Embryonic facial prominence (tissue), 1 donor: ENCODE measurements at regions not wholly inside any gene's neighbourhood (a gene's known extent, or its start where the extent isn't known, plus 50 kb on each side); places are given as distances from the start of the nearest gene placed in this dataset.
"Not testable (repeated sequence)": the region's sequence is repeated elsewhere in the genome, so short reads cannot be mapped to it uniquely, and the experiment has no call there.

ENCODE experiments used
- DNase-seq: peaks from one replicate; pipeline ENCODE4 v3.0.0-alpha.2; 2016; ENCODE audit errors: extremely low spot score

DNA sequence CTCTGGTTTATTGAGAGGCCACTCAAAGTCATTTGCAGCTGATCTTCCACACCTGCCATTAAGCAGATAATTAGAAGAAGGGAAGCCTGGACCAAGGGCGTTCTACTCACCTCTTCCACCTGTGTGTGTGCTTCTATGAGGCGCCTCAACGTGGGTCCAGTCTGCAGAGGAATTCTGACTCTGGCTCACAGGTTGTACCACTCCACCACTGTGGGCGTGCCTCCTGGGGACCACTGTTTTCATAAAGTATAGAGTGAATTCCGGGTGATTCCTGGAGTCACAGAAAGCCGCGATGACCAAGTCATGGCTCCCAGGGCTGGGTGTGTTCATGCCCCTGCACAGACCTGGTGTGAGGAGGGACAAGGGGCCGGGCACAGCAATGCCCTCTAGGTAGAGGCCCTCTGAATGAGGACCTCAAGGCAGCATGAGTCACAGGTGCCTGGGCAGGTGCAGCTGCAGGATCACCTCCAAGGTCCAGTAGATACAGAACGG is 408.3 kb upstream of the MGMT start:
- no peak for DNase-seq

DNA sequence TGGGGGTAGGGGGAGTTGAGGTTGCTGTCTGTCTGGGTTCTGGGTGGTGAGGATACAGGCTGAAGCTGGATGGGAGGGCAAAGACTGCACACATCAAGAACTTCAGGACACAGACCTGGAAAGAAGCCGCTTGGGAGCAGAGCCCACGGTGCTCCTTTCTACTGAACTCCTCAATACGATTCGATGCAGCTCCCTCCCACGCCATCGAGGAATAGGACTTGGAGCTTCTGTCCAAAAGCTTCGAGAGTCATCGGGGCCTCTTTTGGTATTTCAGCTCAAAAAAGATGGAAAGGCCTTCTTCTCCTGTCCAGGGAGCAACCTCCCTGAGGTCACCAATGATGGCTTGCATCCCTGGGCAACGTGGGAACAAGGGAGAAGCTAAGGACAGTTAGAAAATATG is 407.1 kb upstream of the MGMT start:
- DNase-seq: no peak

DNA sequence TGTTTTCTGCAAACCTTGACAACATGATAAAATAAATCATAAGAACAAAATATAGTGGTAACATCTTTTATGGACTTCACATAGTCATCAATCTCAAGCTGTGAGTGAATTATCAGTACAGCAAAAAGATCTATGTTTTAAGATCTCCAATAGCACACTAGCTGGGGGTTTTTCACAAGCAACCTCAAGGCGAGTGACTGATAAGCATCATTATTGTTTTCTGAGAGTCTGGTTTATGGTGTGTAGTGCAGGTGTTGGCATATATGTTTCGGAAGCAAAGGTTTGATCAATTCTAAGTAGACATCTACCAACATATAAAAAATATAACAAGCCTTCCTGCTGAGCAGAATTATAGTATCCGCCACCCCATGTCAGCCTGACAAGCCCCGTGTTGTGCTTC is 403.8 kb upstream of the MGMT start:
- DNase-seq: no peak

DNA sequence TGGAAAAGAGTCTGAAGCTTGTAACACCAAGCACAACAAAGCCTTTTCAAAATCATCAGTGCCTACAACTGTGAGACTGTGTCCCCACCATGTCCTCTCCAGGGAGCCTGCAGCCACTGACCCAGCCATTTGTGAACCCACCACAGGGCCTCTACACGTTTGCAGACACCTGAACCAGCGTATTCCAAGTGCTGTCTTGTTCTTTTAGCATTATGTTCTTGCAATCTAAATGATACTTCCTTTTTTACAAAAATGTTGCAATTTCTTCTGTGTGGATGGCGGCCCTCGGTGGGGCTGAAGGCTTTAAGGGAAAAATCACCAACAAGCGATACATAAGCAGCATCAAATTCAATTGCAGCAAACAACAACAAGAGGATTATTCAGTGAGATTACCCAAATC is 403.2 kb upstream of the MGMT start:
- DNase-seq: no peak

DNA sequence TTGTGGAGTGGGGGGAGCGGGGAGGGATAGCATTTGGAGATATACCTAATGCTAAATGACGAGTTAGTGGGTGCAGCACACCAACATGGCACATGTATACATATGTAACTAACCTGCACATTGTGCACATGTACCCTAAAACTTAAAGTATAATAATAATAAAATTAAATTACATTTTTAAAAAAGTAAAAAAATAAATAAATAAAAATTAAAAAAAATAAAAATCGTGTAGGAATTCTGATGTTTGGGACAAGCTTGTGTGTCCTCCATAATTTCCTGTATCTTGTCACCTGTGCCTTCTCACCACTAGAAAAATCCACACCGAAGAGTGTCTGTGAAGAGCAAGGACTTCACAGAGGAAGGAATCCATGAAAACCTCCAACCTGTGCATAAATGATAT is 400.5 kb upstream of the MGMT start:
- not testable (repeated sequence) for DNase-seq

DNA sequence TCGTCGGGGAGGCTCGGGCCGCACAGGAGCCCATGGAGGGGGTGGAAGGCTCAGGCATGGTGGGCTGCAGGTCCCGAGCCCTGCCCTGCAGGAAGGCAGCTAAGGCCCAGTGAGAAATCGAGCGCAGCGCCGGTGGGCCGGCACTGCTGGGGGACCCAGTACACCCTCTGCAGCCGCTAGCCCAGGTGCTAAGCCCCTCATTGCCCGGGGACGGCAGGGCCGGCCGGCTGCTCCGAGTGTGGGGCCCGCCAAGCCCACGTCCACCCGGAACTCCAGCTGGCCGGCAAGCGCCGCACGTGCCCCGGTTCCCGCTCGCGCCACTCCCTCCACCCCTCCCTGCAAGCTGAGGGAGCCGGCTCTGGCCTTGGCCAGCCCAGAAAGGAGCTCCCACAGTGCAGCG is 395.6 kb upstream of the MGMT start:
- not testable (repeated sequence) for DNase-seq

DNA sequence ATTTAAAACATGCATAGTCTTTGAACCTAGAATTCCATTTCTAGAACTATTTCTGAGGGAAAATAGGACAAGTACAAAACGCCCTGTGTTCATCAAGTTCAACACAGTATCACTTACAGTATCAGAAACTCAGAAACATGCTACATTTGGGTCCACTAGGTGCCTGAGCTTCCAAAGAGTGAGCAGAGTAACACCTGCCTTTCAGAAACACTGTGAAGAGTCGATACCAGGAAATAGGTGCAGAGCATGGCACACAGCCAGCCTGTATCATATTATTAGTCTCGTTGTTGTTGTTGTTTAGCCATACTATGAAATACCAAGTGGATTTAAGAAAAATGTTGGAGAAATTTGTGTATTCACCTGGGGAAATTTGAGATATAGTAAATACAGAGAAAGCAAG is 392.1 kb upstream of the MGMT start:
- no peak for DNase-seq

DNA sequence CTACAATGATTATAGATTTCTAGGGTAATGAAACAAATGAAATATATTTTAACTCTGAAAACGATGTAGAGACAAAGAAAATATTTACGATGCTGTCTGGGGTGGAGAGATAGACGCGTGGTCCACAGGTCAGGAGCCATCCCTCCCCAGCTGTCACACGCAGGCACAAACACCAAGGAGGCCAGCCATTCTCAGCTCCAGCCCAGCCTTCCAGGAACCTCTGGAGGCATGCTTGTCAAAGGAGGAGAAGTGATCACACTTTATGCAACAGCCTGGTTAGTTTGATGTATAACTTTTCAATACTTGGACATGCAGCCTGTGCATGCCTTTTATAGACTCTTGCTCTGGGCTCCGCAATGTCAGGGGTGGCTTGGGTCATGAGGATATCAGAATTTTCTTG is 391.5 kb upstream of the MGMT start:
- DNase-seq: no peak

DNA sequence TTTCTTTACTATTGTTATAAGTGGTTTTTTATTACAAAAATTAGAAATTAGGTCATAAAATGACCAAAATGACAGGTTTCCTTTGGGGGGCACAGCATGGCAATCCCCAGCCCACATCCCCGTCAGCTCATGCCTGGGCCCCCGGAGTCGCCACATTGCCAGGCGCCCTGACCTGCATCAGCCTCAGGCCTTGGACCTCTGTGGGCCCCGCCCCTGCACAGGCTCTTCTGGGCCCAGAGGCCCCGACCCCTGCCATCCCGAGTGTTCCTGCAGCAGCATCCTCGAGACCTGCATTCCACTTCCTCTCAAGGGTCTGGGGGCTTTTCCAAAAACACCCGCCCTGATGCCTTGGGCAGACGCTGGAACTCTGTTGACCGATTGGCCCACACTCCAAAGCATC is 391.1 kb upstream of the MGMT start:
- no peak for DNase-seq

DNA sequence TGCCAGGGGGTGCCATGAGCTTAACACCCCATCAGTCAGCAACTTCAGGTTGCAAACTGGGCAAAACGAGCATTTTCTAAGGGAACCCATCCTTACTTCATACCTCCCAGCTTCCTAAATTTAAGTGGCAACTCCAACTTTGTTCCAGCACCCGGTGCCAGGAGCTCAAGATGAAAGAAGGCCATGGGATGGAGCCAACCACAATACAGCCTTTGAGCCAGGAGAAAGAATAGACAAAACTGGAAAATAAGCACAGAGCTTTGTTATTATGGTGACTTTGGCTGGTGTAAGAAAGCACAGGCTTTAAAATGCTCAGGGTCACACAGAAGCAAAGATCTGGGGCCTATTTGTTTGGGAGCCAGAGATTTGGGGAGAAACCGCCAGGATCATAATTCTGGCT is 388.7 kb upstream of the MGMT start:
- DNase-seq: no peak

DNA sequence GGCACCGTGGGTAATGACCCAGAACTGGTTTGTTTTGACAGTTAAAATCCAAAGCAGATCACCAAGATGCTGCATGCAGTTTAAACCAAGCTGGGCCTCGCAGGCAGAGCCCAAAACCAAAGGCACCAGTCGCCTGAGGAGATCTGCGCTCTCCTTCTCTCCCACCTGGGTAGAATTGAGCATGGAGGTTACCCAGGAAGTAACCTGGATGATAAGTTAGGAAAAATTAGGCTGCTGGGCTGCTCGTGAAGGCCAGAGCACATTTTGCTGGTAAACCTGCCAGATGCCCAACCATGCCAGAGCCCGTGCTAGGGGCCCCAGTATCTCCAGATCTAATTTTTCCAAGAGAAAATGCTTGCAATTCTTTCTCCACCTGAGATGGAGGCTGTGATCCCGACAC is 388.3 kb upstream of the MGMT start:
- DNase-seq: no peak

DNA sequence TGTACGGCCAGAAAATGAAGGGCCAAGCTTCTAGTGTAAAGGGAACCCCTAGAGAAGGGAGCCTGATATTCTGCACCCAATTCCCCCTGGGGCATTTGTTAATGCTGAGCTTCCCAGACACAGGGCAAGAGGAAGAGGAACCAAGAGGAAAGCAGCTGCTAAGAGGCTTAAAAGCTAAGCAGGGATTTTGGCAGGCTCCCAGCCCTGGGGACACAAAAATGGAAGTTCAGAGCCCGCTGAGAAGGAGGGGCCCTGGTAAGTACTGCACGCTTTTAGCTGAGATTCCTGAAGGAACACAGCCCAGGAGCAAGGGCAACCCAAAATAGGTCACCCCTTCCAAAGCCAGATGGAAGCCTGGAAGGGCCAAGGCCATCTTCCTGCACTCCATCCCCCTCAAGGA is 387.3 kb upstream of the MGMT start:
- DNase-seq: no peak

DNA sequence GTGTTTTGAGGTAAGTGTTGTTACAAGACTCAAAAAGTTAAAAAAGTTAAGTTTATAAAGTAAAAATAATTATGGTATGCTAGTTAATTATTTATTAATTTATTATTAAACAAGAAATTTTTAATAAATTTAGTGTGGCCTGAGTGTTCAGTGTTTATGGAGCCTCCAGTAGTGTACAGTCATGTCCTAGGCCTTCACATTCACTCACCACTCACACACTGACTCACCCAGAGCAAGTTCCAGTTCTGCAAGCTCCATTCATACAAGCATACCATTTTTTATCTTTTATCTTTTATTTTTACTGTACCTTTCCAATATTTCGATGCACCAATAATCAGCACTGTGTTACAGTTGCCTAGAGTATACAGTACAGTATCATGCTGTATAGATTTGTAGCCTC is 381.2 kb upstream of the MGMT start:
- DNase-seq: no peak

DNA sequence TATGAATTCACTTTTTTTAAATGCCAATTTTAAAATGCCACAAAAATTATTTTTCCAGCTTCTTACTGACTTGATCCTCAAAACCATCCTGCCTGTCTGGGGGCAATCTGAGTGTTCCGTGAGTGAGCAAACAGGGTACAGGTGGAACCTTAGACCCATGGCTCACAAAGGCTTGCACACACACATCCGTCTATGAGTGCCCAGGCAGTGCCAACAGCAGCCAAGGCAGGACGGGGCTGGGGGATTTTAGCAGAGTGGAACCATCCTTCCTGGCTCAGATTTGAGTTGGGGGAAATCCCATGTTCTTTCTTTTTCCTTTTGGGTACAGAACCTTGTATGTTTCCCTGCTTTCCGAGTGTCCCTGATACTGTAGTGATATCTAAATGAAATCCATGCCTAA is 377.7 kb upstream of the MGMT start:
- no peak for DNase-seq

DNA sequence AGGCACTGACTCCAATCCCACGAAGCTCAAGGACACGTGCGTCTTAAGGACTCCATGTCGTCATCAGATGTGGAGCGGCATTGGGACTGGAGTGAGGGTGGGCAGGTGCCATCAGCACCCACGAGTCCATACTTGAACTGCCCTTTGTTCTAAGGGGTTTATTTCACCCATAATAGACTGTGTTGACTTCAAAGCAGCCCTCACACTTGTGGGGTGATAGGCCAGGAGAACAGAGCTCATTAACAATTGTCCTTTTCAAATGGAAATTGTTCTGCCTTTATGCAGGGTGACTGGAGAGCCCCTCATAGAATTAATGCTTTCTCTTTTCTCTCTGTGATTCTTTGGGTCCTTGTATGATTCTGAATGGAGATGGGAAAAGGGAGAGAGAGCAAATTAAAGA is 376.9 kb upstream of the MGMT start:
- no peak for DNase-seq

DNA sequence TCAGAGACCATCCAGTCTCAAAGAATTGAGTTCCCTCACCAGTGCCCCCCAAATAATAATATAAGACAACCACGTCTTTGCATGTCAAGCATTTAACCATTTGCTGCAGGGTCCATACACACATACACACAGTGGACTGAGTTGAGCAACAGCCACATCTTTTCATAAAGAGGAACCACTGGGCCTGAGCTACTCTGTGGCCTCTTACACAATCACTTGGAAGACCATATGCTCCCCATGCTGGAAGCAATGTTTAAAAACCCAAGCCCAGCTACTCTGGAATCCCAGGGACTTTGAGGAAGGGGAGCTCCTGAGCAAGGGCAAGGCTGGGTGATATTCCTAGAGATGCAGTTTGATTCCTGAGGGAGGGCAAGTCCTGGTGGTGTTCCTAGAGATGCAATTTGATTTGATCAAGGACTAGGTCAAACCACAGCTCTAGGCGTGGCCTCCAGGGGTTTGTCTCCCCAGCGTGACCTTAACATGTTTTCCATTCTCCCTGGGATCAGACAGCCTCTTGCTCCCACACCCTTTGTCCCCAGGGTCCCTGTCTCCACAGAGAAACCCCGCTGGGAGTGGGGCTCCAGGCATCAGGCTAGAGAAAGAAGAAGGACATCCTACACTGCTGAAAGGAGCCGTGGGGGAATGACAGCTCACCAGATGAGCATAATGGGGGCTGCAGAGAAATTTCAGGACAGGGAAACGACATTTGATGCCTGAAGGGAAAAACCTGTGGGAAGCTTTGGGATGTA is 376.2 kb upstream of the MGMT start:
- DNase-seq: no peak

DNA sequence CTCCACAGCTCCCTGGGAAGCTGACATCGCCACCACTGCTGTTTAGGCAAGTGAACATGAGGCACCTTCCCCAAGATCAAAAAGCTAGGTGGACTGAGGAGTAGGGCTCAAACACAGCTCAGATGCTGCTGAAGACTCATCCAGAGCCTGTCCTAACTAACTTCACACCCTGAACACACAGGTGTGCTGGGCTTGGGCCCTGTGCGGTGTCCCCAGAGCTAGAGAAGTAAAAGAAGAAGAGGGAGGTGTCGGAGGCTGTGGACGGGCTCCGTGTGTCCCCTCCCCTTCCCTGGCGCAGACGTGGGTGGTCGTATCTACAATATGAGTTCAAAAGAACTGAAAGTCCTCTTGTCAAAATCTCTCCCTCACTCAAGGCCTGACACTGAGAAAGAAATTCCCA is 373.4 kb upstream of the MGMT start:
- no peak for DNase-seq

DNA sequence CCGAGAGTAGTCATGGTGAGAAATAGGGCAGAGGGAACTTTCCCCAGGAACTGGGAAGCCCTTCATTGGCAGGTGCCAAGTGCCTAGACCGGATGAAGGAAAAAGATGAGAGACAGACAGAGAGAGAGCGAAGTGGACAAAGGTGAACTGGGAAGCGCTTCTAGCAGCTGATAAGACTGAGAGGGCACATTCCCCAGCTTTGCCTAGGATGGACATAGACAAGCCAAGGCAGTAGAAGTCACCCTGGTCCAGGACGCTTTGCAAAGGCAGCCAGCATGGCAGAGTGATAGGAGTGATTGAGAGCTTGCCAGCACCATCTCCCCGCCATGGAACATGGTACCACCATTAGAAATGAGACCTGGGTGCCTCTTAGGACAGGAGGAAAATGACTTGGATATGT is 372.8 kb upstream of the MGMT start:
- DNase-seq: no peak

DNA sequence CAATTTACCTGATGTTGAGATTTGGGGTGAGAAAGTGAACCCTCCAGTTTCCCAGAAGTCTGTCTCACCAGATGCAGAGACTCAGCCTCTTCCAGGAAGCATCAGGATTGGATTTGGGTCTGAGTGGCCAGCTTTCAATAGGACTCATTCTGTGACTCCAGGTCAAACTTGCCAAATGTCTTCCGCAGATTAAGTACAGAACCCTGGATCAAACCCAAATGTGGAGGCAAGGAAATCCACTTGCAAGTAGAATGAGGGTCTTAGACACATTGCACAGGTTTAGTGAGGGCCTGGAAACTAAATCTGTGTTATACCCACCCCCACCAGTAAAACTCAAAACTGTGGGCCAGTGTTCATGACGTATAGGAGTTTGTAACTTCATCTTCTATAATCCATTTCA is 372.2 kb upstream of the MGMT start:
- no peak for DNase-seq

DNA sequence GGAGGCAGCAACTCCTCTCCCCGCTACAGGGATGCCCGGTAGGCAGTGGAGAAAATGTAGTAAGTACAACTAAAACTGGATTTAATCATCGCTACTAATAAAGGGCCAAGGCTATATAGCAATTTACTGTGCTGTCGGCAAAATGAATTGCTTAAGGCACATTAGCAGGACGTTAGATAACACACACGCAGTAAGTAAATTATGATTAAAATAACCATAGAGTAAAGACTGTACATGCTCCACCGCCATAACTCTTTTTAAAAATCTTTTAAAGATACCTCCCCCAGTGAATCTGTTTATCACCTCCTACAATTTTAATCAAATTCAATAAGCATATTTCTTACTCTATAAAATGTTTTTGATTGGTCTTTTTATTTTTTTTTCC is 371.4 kb upstream of the MGMT start:
- DNase-seq: no peak

DNA sequence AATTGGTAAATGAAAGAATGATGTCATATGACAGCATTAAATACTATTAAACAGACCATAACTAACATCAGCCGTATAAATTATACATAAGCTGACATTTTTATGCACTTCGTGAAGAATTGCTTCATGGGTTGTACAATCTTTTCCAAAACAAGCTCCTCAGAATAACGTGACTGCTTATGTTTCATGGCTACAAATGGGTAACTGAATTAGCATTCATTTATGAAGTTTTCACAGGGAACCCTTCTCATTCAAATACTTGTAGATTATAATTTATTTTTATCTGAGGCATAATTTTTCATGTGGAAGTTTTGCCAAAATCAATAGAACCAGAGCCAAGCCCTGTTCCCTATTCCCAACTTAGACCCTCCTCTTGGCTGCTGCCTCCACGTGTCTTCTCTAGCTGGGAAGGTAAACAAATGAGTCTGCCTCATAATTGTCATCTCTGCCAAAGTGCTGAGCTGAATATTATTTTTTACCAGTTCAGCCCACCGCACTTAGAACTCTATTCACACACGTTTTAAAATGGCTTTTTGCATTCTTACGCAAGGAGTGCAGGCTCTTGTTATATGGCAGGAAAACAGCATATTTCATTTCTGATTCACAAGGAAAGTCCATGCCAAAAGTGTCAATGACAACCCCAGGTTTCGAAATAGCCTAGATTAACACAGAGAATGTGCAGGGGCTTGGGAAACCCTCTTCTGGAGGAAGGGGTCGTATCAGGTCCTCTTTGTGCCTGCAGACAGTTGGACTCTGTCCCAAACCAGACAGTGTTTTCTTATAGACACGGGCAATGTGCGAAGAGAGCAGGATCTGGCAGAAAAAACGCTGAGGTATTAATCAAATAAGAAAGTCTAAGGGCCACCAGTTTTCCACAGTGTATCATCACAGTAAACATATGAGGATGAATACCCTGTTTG is 370.7 kb upstream of the MGMT start:
- DNase-seq: peak; percentile 59

DNA sequence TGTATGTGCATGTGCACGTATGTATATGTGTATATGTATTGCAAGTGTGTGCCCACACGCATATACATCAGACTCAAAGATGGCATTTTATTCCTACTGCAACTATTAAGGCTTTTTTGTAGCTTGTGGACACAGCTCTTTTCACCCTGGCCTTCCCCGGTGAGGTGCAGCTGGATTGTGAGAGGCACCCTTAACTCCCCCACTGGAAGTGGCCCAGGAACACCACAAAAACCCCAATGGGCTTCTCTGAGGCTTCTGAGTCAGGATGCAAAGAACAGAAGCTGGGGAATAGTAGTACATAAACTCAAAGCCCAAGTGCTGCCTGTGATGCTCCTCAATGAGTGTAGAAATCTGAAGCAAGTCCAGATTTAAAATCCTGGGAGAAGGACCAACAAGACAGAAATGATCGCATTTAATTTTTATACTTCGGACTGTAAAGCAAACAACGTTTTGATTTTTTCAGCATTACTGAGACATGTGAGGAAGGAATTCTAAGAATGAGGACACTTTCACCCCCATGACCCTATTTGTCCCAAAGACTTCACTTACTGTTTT is 369.2 kb upstream of the MGMT start:
- DNase-seq: no peak

DNA sequence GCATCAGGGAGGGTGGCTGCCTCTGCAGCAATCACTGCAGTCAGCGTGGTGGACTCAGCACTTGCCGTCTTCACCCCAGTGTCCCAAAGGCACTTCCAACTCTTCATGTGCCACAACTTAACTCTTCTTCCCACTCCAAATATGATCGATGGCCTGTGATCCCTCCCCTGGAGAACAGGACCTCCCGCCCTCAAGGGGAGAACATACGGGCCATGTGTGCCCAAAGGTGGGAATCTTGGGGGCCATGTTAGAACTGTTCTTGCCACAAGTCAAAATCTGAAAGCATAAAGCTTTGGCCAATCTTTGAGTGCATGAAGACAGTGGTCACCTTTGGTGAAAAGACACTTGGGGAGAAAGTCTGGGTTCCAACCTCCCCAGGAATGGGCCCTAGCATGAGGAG is 368.5 kb upstream of the MGMT start:
- DNase-seq: no peak
